GM12891 (cell line): ENCODE measurements at regions not wholly inside any gene's neighbourhood (a gene's known extent, or its start where the extent isn't known, plus 50 kb on each side); places are given as distances from the start of the nearest gene placed in this dataset.

Source experiments
- PAX5 ChIP-seq: IDR thresholded peaks from 2 replicates; pipeline ENCODE4 v1.6.1; 2011; ENCODE audit warnings: low read length, moderate library complexity, mild to moderate bottlenecking; ENCODE audit not compliant: insufficient read depth, severe bottlenecking
- POLR2A ChIP-seq: IDR thresholded peaks from 2 replicates; pipeline ENCODE4 v1.6.1; 2011; ENCODE audit warnings: low read depth, low read length, control low read depth
- POLR2AphosphoS5 ChIP-seq: IDR thresholded peaks from 2 replicates; pipeline ENCODE4 v1.6.1; 2011; ENCODE audit warnings: low read depth, low read length, control low read depth
- SPI1 ChIP-seq: IDR thresholded peaks from 2 replicates; pipeline ENCODE4 v1.6.1; 2011; ENCODE audit warnings: low read depth, low read length, control low read depth
- TAF1 ChIP-seq: IDR thresholded peaks from 2 replicates; pipeline ENCODE4 v1.6.1; 2011; ENCODE audit warnings: low read depth, low read length, control low read depth

- TF ChIP-seq POLR2A (no peak), SPI1 (no peak), POLR2AphosphoS5 (no peak), TAF1 (no peak), PAX5 (no peak)
Measured at GRCh38 chr12:115093261-115093660, 409.3 kb upstream of the TBX3 start.
